GM19025 (cell line): ENCODE measurements at regions not wholly inside any gene's neighbourhood (a gene's known extent, or its start where the extent isn't known, plus 50 kb on each side); places are given as distances from the start of the nearest gene placed in this dataset.
"Not testable (repeated sequence)": the region's sequence is repeated elsewhere in the genome, so short reads cannot be mapped to it uniquely, and the experiment has no call there.

Experiments
- ATAC-seq: cut with Tn5 transposase; IDR thresholded peaks from one replicate; pipeline ENCODE4 v1.9.1; 2021; ENCODE audit warnings: mild to moderate bottlenecking, low read depth, moderate library complexity; ENCODE audit not compliant: unreplicated experiment

GRCh38 chr2:211204456-211204855 lies 648.1 kb downstream of the CPS1 start:
- no peak for ATAC-seq

GRCh38 chr2:211204902-211205301 lies 648.5 kb downstream of the CPS1 start:
- no peak for ATAC-seq

- no peak for ATAC-seq
Observed at GRCh38 chr2:211205358-211205757, 649.0 kb downstream of the CPS1 start.

- no peak for ATAC-seq
Observed at GRCh38 chr2:211205836-211206235, 649.4 kb downstream of the CPS1 start.

GRCh38 chr2:211216221-211216620 lies 659.8 kb downstream of the CPS1 start:
- no peak for ATAC-seq

GRCh38 chr2:211219548-211219947 lies 663.1 kb downstream of the CPS1 start:
- not testable (repeated sequence) for ATAC-seq

GRCh38 chr2:211225784-211226183 lies 669.4 kb downstream of the CPS1 start:
- no peak for ATAC-seq

- no peak for ATAC-seq
Observed at GRCh38 chr2:211228559-211228958, 672.2 kb downstream of the CPS1 start.

- ATAC-seq: no peak
Observed at GRCh38 chr2:211237586-211238275, 681.3 kb downstream of the CPS1 start.

GRCh38 chr2:211241891-211242290 lies 685.5 kb downstream of the CPS1 start:
- ATAC-seq: no peak

- ATAC-seq: no peak
Observed at GRCh38 chr2:211247751-211248150, 691.4 kb downstream of the CPS1 start.

- ATAC-seq: no peak
Observed at GRCh38 chr2:211248841-211249240, 692.4 kb downstream of the CPS1 start.

GRCh38 chr2:211251016-211251415 lies 694.6 kb downstream of the CPS1 start:
- ATAC-seq: no peak

- ATAC-seq: no peak
Observed at GRCh38 chr2:211258646-211259335, 702.4 kb downstream of the CPS1 start.

GRCh38 chr2:211259831-211260476 lies 703.6 kb downstream of the CPS1 start:
- no peak for ATAC-seq

- no peak for ATAC-seq
Observed at GRCh38 chr2:211270257-211270656, 713.9 kb downstream of the CPS1 start.

- no peak for ATAC-seq
Observed at GRCh38 chr2:211281430-211282073, 725.2 kb downstream of the CPS1 start.

GRCh38 chr2:211302676-211303075 lies 746.3 kb downstream of the CPS1 start:
- ATAC-seq: no peak

- ATAC-seq: no peak
Observed at GRCh38 chr2:211306929-211307328, 750.5 kb downstream of the CPS1 start.
